ENCODE measurements at regions not wholly inside any gene's neighbourhood (a gene's known extent, or its start where the extent isn't known, plus 50 kb on each side); places are given as distances from the start of the nearest gene placed in this dataset.

- no peak overlapping the region for H3K27ac ChIP-seq
- no peak for ATAC-seq (ENCODE audit: low FRiP score in 2 of 2)
These were observed 494.6 kb upstream of the GRM3 start for GRCh38 chr7:86149024-86149665.

GRCh38 chr7:86148501-86148900 lies 495.2 kb upstream of the GRM3 start:
- no peak overlapping the region for H3K27ac ChIP-seq
- no peak overlapping the region for H3K4me3 ChIP-seq
- no peaks in the 10 kb centered on the region for H3K27me3 ChIP-seq
- H3K36me3 ChIP-seq, result no peaks in the 10 kb centered on the region
- ATAC-seq (ENCODE audit: low FRiP score in 2 of 2) (no peak), DNase-seq (no peak)
- 64 to 71% methylated on average over 2 of the region's 2 CpGs for WGBS, 2 donors
- H3K9me3 ChIP-seq, result peaks cover 0 to 3% (median 0%) of the 10 kb centered on the region in 4 donors
- no peaks in the 10 kb centered on the region for H3K4me1 ChIP-seq
- TF ChIP-seq POLR2A (IDR thresholded peaks at IDR 0.05) (no peak), CTCF (IDR thresholded peaks at IDR 0.05) (no peak), EP300 (IDR thresholded peaks at IDR 0.05) (no peak), POLR2AphosphoS5 (IDR thresholded peaks at IDR 0.05) (no peak)

More at GRCh38 chr7:86149024-86149665, 494.6 kb upstream of the GRM3 start:
- Histone ChIP-seq H3K9me3 (peaks cover 0 to 3% (median 0%) of the 10 kb centered on the region in 4 donors), H3K36me3 (no peaks in the 10 kb centered on the region), H3K27me3 (no peaks in the 10 kb centered on the region), H3K4me3 (no peak overlapping the region), H3K4me1 (no peaks in the 10 kb centered on the region)
- DNase-seq, result no peak
- no peak for TF ChIP-seq CTCF (IDR thresholded peaks at IDR 0.05)
- TF ChIP-seq EP300 (IDR thresholded peaks at IDR 0.05), result no peak
- no peak for TF ChIP-seq POLR2AphosphoS5 (IDR thresholded peaks at IDR 0.05)
- no peak for TF ChIP-seq POLR2A (IDR thresholded peaks at IDR 0.05)
- 57 to 63% methylated on average over 4 of the region's 4 CpGs for WGBS, 2 donors

GRCh38 chr7:86137343-86137742 lies 506.4 kb upstream of the GRM3 start:
- no peak for TF ChIP-seq CTCF (IDR thresholded peaks at IDR 0.05)
- no peak for TF ChIP-seq POLR2A (IDR thresholded peaks at IDR 0.05)
- TF ChIP-seq POLR2AphosphoS5 (IDR thresholded peaks at IDR 0.05), result no peak
- TF ChIP-seq EP300 (IDR thresholded peaks at IDR 0.05), result no peak
- ATAC-seq (ENCODE audit: low FRiP score in 2 of 2), result no peak
- H3K4me3 ChIP-seq, result no peak overlapping the region

GRCh38 chr7:86130268-86130667 lies 513.4 kb upstream of the GRM3 start:
- no peak overlapping the region for H3K27ac ChIP-seq
- H3K27me3 ChIP-seq, result no peaks in the 10 kb centered on the region
- ATAC-seq (ENCODE audit: low FRiP score in 2 of 2) (no peak), DNase-seq (no peak)
- WGBS, 2 donors, result 91 to 93% methylated on average over 8 to 10 of the region's 10 CpGs
- TF ChIP-seq EP300 (IDR thresholded peaks at IDR 0.05), result no peak
- TF ChIP-seq POLR2A (IDR thresholded peaks at IDR 0.05), result no peak
- TF ChIP-seq CTCF (IDR thresholded peaks at IDR 0.05), result no peak
- no peak overlapping the region for H3K4me3 ChIP-seq
- H3K4me1 ChIP-seq, result no peaks in the 10 kb centered on the region
- no peaks in the 10 kb centered on the region for H3K9me3 ChIP-seq
- H3K36me3 ChIP-seq, result no peaks in the 10 kb centered on the region

More at GRCh38 chr7:86137343-86137742, 506.4 kb upstream of the GRM3 start:
- Histone ChIP-seq H3K27ac (no peak overlapping the region), H3K9me3 (no peaks in the 10 kb centered on the region), H3K36me3 (no peaks in the 10 kb centered on the region), H3K27me3 (no peaks in the 10 kb centered on the region), H3K4me1 (no peaks in the 10 kb centered on the region)
- DNase-seq, result no peak

- no peaks in the 10 kb centered on the region for H3K36me3 ChIP-seq
- H3K4me3 ChIP-seq, result no peak overlapping the region
- TF ChIP-seq POLR2AphosphoS5 (IDR thresholded peaks at IDR 0.05) (no peak), CTCF (IDR thresholded peaks at IDR 0.05) (no peak)
- H3K9me3 ChIP-seq, result no peaks in the 10 kb centered on the region
- WGBS, 2 donors, result 87 to 88% methylated on average over 4 of the region's 4 CpGs
- no peaks in the 10 kb centered on the region for H3K4me1 ChIP-seq
- ATAC-seq (ENCODE audit: low FRiP score in 2 of 2) (no peak), DNase-seq (no peak)
- no peak overlapping the region for H3K27ac ChIP-seq
- H3K27me3 ChIP-seq, result no peaks in the 10 kb centered on the region
These were observed 520.2 kb upstream of the GRM3 start for GRCh38 chr7:86123476-86123875.
